Spleen (tissue), 7 donors: ENCODE measurements at regions not wholly inside any gene's neighbourhood (a gene's known extent, or its start where the extent isn't known, plus 50 kb on each side); places are given as distances from the start of the nearest gene placed in this dataset.

Experiments
- CTCF ChIP-seq, 11 experiments: fragments of 200-600 bp in 7 of 11; fragments of 450-650 bp in 4 of 11; sonication (generic) in 4 of 11; IDR thresholded peaks in 8 of 11; conservative IDR thresholded peaks in 3 of 11; 1 replicate in 7 of 11; 2 replicates in 4 of 11; pipeline versions ENCODE4 v1.4.0 to v1.8.0; 2016 to 2021; ENCODE audit warnings: antibody characterized with exemption in 11 of 11, inconsistent platforms in 4 of 11, mild to moderate bottlenecking in 1 of 11
- POLR2A ChIP-seq, 3 donors: fragments of 450-650 bp; IDR thresholded peaks; one replicate each; pipeline ENCODE4 v1.5.1; 2017; ENCODE audit warnings: antibody characterized with exemption in 3 of 3, mild to moderate bottlenecking in 1 of 3
- POLR2AphosphoS5 ChIP-seq, 3 donors: sonication (generic); formaldehyde crosslinking; IDR thresholded peaks; one replicate each; pipeline ENCODE4 v1.5.1; 2017; ENCODE audit warnings: antibody characterized with exemption in 3 of 3
- donor health status: DM: no; HTN: no; CAD: no; lungs with moderate emphysema.
- donor health status: DM: no; HTN: no; CAD: no.
- donor health status: DM: no; HTN: no; CAD: no.

GRCh38 chr1:65640046-65640445 is 152.6 kb upstream of the PDE4B start:
- TF ChIP-seq CTCF (IDR thresholded peaks at IDR 0.05 in 8 of 11, conservative IDR thresholded peaks at IDR 0.05 in 3 of 11) (no peak), POLR2A (IDR thresholded peaks at IDR 0.05) (no peak), POLR2AphosphoS5 (IDR thresholded peaks at IDR 0.05) (no peak)
